Prostate gland (tissue), 2 donors: ENCODE measurements at regions not wholly inside any gene's neighbourhood (a gene's known extent, or its start where the extent isn't known, plus 50 kb on each side); places are given as distances from the start of the nearest gene placed in this dataset.

Experiments
- POLR2A ChIP-seq: fragments of 450-650 bp; IDR thresholded peaks from one replicate; pipeline ENCODE4 v1.6.1; 2016; ENCODE audit warnings: antibody characterized with exemption, mild to moderate bottlenecking
- TF ChIP-seq, protein P1 (sequence below), 4 experiments: fragments of 200-600 bp in 2 of 4; fragments of 450-650 bp in 2 of 4; sonication (generic) in 2 of 4; IDR thresholded peaks; 1 replicate in 3 of 4; 2 replicates in 1 of 4; pipeline ENCODE4 v1.5.1; 2016 to 2019; ENCODE audit warnings: antibody characterized with exemption in 4 of 4, mild to moderate bottlenecking in 2 of 4, moderate library complexity in 2 of 4

DNA sequence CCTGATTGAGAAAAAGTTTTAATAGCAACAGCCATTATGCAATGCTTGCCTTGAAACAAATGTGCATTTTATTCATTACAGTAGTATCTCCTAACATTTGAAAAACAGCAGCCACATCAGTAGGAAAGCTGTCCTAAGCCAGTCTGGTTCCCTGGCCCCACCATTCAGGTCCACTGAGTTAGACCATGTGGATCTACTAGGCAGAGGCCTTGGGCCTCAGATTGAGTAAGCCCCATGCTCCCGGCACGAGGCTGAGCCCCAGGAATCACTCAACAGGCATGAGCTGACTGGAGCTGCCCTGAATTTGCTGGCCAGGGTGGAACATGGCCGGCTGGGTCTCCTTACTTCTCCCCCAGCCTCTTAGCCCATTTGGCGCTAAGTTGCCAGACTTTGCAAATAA, 103.4 kb downstream of the ZFP36L2 start:
- TF ChIP-seq, protein P1, sequence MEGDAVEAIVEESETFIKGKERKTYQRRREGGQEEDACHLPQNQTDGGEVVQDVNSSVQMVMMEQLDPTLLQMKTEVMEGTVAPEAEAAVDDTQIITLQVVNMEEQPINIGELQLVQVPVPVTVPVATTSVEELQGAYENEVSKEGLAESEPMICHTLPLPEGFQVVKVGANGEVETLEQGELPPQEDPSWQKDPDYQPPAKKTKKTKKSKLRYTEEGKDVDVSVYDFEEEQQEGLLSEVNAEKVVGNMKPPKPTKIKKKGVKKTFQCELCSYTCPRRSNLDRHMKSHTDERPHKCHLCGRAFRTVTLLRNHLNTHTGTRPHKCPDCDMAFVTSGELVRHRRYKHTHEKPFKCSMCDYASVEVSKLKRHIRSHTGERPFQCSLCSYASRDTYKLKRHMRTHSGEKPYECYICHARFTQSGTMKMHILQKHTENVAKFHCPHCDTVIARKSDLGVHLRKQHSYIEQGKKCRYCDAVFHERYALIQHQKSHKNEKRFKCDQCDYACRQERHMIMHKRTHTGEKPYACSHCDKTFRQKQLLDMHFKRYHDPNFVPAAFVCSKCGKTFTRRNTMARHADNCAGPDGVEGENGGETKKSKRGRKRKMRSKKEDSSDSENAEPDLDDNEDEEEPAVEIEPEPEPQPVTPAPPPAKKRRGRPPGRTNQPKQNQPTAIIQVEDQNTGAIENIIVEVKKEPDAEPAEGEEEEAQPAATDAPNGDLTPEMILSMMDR (IDR thresholded peaks at IDR 0.05): no peak
- TF ChIP-seq POLR2A: no peak
